ENCODE measurements at regions not wholly inside any gene's neighbourhood (a gene's known extent, or its start where the extent isn't known, plus 50 kb on each side); places are given as distances from the start of the nearest gene placed in this dataset.
"Not testable (repeated sequence)": the region's sequence is repeated elsewhere in the genome, so short reads cannot be mapped to it uniquely, and the experiment has no call there.

DNA sequence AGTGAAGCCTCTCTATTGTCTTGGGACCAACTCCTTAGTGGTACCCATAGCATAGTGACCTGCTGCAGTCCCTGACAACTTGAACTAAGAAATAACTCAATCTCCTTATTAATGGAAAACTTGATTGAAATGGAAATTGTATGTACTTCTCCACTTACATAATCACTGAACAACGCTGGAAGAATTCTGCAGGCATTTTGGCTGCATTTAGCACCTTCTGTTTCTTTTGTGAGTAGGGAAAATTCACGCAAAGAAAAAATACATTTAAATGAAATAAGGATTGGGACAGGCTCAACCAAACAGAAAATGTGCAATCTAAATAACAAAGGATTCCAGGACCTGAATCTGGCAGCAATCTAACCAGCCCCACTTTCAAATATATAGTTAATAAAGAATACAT is 126.9 kb upstream of the GHITM start:
- Mint-ChIP-seq H3K36me3 (ENCODE audit: low read depth) (no peaks in the 10 kb centered on the region), H3K27me3 (ENCODE audit: low read depth) (no peaks in the 10 kb centered on the region), H3K4me3 (ENCODE audit: low read depth) (no peak overlapping the region), H3K9me3 (no peaks in the 10 kb centered on the region), H3K4me1 (ENCODE audit: low read depth) (peaks cover 3% of the 10 kb centered on the region), H3K27ac (no peak overlapping the region)
- intact Hi-C loops (cut with micrococcal nuclease) = no loop called here
- no peak for DNase-seq (ENCODE audit: low spot score)

DNA sequence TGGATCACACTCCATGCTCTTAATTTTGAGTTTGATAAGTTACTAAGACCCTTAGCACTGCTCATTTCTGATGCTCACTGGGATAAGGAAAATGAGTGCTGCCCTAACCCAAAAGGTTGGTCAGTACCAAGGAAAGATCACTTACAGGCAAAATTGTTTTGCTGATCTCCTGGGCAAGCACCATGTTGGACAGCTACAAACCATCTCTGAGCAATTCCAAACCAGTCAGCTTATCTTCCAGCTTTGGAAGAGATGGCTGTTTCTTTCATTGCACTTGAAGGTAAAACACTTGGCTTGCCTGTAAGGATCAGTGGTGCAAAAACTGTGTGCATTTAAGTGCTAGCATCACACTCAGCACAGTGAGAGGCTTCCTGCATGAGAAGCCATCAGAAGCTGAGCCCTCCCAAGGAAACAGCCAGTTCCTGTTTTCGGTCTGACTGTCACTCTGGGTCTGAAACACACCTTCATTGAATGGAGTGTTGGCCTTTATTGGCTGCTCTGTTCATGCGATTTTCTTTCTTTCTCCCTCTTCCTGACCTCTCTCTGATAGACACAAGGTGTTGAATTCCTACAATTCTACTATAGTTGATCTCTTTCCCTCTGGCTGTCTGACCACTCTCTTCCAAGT is 126.4 kb upstream of the GHITM start:
- Mint-ChIP-seq H3K9me3 (no peaks in the 10 kb centered on the region), H3K27me3 (ENCODE audit: low read depth) (no peaks in the 10 kb centered on the region), H3K36me3 (ENCODE audit: low read depth) (no peaks in the 10 kb centered on the region), H3K4me3 (ENCODE audit: low read depth) (no peak overlapping the region), H3K4me1 (ENCODE audit: low read depth) (peaks cover 3% of the 10 kb centered on the region), H3K27ac (no peak overlapping the region)
- intact Hi-C loops (cut with micrococcal nuclease) = no loop called here
- DNase-seq (ENCODE audit: low spot score) = no peak

DNA sequence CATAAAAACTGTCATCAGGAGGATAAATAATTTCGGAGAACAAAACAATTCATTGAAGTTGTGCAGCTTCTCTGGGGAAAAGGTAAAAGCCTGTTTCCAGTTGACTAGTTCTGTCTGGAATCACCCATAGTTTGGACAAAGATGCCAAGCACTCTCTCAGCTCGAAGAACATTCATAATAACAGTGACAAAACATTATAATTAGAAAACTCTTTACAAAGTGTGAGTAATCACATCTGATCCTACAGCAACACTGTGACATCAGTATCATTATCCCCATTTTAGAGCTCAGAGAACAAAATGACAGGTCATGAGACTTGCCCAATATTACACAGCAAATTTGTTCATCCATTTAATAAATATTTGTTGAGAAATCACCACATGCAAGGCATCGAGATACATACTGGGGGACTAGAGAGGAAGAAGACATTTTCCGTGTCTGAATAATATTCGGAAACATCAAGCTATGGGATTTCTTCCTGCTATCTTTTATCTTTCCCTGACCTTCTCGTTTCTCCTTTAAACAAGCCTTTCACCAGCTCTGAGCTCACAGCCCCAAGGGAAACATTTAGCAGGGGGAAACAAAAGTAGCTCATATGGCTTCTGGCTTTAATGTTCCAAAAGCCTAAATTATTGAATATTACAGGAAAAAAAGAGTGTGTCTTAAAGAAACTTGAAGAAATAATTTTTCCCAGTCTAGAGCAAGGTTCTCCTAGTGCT is 123.3 kb upstream of the GHITM start:
- H3K27me3 Mint-ChIP-seq (ENCODE audit: low read depth) = no peaks in the 10 kb centered on the region
- H3K4me3 Mint-ChIP-seq (ENCODE audit: low read depth) = no peak overlapping the region
- H3K27ac Mint-ChIP-seq = no peak overlapping the region
- DNase-seq (ENCODE audit: low spot score) = no peak
- no peaks in the 10 kb centered on the region for H3K36me3 Mint-ChIP-seq (ENCODE audit: low read depth)
- H3K9me3 Mint-ChIP-seq = no peaks in the 10 kb centered on the region
- H3K4me1 Mint-ChIP-seq (ENCODE audit: low read depth) = peaks cover 3% of the 10 kb centered on the region
- intact Hi-C loops (cut with micrococcal nuclease) = no loop called here

DNA sequence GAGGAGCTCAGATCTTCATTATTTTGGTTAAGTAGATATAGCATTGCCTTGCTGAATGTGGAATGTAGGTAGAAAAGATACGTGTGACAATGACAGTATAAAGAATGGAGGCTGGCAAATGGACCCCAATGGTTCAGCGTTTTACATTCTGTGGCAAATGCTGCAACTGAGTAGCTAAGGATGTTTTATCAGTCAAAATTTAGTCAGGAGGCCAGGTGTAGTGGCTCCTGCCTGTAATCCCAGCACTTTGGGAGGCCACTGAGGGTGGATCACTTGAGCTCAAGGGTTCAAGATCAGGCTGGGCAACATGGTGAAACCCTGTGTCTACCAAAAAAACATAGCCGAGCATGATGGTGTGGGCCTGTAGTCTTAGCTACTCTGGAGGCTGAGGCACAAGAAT is 120.5 kb upstream of the GHITM start:
- no peaks in the 10 kb centered on the region for H3K27me3 Mint-ChIP-seq (ENCODE audit: low read depth)
- no peaks in the 10 kb centered on the region for H3K36me3 Mint-ChIP-seq (ENCODE audit: low read depth)
- H3K27ac Mint-ChIP-seq = no peak overlapping the region
- intact Hi-C loops (cut with micrococcal nuclease) = no loop called here
- no peaks in the 10 kb centered on the region for H3K4me1 Mint-ChIP-seq (ENCODE audit: low read depth)
- H3K9me3 Mint-ChIP-seq = peaks cover 13% of the 10 kb centered on the region
- no peak for DNase-seq (ENCODE audit: low spot score)
- H3K4me3 Mint-ChIP-seq (ENCODE audit: low read depth) = no peak overlapping the region

DNA sequence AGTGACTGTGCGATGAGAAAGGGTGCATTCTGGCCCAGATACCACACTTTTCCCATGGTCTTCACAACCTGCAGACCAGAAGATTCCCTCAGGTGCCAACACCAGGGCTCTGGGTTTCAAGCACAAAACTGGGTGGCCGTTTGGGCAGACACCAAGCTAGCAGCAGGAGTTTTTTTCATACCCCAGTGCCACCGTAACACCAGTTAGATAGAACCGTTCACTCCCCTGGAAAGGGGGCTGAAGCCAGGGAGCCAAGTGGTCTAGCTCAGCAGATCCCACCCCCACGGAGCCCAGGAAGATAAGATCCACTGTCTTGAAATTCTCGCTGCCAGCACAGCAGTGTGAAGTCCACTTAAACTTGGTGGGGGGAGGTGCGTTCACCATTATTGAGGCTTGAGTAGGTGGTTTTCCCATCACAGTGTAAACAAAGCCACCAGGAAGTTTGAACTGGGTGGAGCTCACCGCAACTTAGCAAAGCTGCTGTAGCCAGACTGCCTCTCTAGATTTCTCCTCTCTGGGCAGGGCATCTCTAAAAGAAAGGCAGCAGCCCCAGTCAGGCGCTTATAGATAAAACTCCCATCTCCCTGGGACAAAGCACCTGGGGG is 119.4 kb upstream of the GHITM start:
- H3K36me3 Mint-ChIP-seq (ENCODE audit: low read depth); H3K27ac Mint-ChIP-seq; H3K4me3 Mint-ChIP-seq (ENCODE audit: low read depth); DNase-seq (ENCODE audit: low spot score); H3K4me1 Mint-ChIP-seq (ENCODE audit: low read depth); intact Hi-C loops (cut with micrococcal nuclease); H3K27me3 Mint-ChIP-seq (ENCODE audit: low read depth): not testable (repeated sequence)
- H3K9me3 Mint-ChIP-seq = peaks cover 13% of the 10 kb centered on the region

DNA sequence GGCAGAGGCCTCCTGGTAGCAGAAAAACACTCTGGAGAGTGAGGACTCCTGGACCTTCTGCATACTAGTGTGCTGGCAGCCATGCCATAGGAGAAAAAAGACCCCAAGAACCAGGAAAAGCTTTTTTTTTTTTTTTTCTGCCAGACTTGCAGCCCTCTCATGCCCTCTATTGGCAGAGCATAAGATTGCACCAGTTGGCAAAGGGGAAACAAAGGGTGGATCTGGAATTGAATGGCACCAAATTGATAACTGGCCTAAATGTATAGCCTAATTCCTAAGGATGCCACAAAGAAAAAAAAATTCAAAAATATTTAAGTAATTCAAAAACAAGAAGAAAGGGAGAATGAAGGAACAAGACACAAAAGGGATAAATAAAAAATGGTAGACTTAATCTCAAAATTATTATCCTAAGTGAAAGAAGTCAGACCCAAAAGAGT is 112.5 kb upstream of the GHITM start:
- DNase-seq (ENCODE audit: low spot score) = no peak
- Mint-ChIP-seq H3K9me3 (peaks cover 13% of the 10 kb centered on the region), H3K27ac (no peak overlapping the region), H3K36me3 (ENCODE audit: low read depth) (no peaks in the 10 kb centered on the region), H3K27me3 (ENCODE audit: low read depth) (no peaks in the 10 kb centered on the region), H3K4me1 (ENCODE audit: low read depth) (no peaks in the 10 kb centered on the region), H3K4me3 (ENCODE audit: low read depth) (no peak overlapping the region)
- intact Hi-C loops (cut with micrococcal nuclease) = no loop called here

DNA sequence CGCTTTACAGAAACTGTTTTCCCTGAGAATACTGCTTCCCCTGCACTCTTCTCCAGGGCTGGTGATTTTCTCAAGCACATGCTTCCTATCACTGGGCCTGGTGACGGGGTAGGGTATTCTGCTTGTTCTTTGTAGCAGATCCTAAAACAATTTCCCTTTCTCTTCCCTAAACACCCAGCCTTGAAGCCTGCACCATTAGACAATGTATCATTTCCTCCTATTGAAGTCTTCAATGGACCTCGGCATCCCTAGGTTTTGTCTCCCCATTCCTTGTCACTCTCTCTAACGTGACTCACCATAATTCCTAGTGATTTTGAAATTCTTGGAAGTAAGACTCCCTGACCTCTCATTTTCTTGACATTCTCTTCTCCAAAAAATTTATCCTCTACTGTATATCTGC is 109.5 kb upstream of the GHITM start:
- no peaks in the 10 kb centered on the region for H3K36me3 Mint-ChIP-seq (ENCODE audit: low read depth)
- DNase-seq (ENCODE audit: low spot score) = no peak
- no peaks in the 10 kb centered on the region for H3K4me1 Mint-ChIP-seq (ENCODE audit: low read depth)
- H3K9me3 Mint-ChIP-seq = no peaks in the 10 kb centered on the region
- H3K4me3 Mint-ChIP-seq (ENCODE audit: low read depth) = no peak overlapping the region
- intact Hi-C loops (cut with micrococcal nuclease) = no loop called here
- no peaks in the 10 kb centered on the region for H3K27me3 Mint-ChIP-seq (ENCODE audit: low read depth)
- H3K27ac Mint-ChIP-seq = no peak overlapping the region

DNA sequence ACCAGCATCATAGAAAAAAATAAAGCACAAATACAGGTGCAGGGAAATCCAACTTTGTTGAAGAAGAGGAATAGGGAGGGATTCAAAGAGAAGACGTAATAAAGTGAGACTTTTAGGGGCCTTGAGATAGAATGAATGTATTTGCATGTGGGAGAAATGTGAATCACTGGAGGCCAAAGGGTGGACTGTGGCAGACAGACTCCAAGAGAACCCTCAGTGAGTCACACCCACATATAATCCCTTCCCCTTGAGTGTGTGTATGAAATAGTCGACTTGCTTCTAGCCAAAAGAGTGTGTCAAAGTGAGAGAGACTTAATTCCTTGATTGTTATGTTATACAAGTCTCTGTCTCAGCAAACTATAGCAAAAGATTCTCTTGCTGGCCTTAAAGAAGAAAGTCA is 101.3 kb upstream of the GHITM start:
- intact Hi-C loops (cut with micrococcal nuclease) = no loop called here
- Mint-ChIP-seq H3K9me3 (no peaks in the 10 kb centered on the region), H3K27ac (no peak overlapping the region), H3K27me3 (ENCODE audit: low read depth) (no peaks in the 10 kb centered on the region), H3K4me1 (ENCODE audit: low read depth) (no peaks in the 10 kb centered on the region), H3K36me3 (ENCODE audit: low read depth) (no peaks in the 10 kb centered on the region), H3K4me3 (ENCODE audit: low read depth) (no peak overlapping the region)
- no peak for DNase-seq (ENCODE audit: low spot score)

DNA sequence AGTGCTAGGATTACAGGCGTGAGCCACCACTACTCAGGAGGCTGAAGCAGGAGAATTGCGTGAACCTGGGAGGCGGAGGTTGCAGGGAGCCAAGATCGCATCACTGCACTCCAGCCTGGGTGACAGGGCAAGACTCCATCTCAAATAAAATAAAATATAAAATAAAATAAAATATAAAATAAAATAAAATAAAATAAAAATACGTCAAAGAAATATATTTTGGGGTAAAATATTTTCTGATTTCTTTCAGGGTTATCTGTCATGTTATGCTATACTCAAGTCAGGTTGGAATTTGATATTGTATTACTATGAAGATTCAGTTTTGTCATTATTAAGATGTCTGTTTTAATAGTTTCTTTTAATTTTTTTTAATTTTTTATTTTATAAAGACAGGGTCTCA is 99.4 kb upstream of the GHITM start:
- Mint-ChIP-seq H3K27me3 (ENCODE audit: low read depth) (no peaks in the 10 kb centered on the region), H3K36me3 (ENCODE audit: low read depth) (no peaks in the 10 kb centered on the region), H3K27ac (no peak overlapping the region), H3K4me1 (ENCODE audit: low read depth) (no peaks in the 10 kb centered on the region), H3K9me3 (no peaks in the 10 kb centered on the region), H3K4me3 (ENCODE audit: low read depth) (no peak overlapping the region)
- no peak for DNase-seq (ENCODE audit: low spot score)
- intact Hi-C loops (cut with micrococcal nuclease) = no loop called here

DNA sequence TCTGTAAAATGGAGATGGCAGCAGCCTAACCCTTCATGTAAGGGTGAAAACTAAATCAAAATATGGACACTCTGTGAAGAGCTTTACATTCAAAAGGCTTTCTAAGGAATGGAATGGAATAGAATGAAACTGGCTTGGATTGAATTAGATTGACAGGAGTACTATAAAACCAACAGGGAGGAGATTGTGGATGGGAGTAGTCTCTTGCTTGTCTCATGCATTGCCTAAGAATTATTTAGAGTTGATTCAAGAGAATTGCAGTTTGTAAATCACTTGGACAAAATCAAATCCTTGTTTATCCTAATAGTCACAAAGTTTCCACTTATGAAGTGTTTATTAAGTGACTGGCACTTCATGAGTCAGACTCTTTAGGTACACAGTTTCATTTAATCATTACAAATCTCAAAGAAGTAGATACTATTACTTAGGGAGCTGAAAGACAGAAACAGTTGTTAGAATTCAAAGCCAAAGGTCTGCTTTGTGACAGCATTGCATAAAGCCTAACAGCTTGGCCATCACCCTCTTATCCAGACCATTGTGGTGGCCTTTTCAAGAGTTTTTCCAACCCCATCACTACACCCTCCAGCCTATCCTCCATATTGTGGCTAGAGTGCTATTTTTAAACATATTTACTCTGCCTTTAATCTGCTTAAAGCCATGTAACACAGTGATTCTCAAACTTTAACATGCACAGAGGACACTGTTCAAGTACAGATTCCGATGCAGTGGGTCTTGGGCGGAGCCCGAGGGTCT is 91.9 kb upstream of the GHITM start:
- DNase-seq (ENCODE audit: low spot score) = no peak
- Mint-ChIP-seq H3K27ac (no peak overlapping the region), H3K4me1 (ENCODE audit: low read depth) (no peaks in the 10 kb centered on the region), H3K4me3 (ENCODE audit: low read depth) (no peak overlapping the region), H3K27me3 (ENCODE audit: low read depth) (no peaks in the 10 kb centered on the region), H3K9me3 (no peaks in the 10 kb centered on the region), H3K36me3 (ENCODE audit: low read depth) (no peaks in the 10 kb centered on the region)
- intact Hi-C loops (cut with micrococcal nuclease) = no loop called here

DNA sequence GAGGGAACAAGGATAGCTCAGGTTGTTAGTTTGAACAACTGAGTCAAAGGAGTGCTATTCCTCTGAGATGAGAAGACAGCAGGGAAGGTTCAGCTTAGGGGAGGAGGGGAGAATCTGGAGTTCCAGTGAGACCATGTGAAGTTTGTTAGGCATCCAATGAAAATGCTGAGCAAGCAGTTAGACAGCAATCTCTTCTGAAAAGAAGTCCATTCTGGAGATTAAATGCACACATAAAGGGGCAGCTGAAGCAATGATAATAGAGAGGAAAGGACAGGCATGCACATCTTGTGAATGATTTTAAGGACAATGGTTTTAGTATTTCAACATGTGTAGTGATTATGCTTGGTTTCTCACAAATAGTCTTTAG is 89.7 kb upstream of the GHITM start:
- no peak for DNase-seq (ENCODE audit: low spot score)
- no peak overlapping the region for H3K27ac Mint-ChIP-seq
- H3K4me1 Mint-ChIP-seq (ENCODE audit: low read depth) = no peaks in the 10 kb centered on the region
- H3K4me3 Mint-ChIP-seq (ENCODE audit: low read depth) = no peak overlapping the region
- H3K36me3 Mint-ChIP-seq (ENCODE audit: low read depth) = no peaks in the 10 kb centered on the region
- H3K27me3 Mint-ChIP-seq (ENCODE audit: low read depth) = no peaks in the 10 kb centered on the region
- H3K9me3 Mint-ChIP-seq = no peaks in the 10 kb centered on the region
- intact Hi-C loops (cut with micrococcal nuclease) = no loop called here

DNA sequence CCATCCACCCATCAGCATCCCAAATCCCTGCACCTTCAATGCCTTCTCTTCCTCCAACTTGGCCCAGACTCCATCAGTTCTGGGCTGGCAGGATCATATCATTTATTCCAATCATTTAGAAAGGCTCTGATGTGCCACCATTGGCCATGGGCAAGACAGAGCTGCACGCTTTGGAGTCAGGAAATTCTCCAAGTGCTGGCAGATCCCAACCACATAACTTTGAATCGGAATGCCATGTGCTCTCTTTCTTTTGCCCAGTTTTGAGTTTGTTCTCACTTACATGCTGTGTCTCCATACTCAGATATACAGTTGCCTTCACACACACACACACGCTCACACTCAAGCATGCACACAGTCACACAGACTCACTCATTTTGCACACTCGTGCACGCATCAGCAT is 85.7 kb upstream of the GHITM start:
- DNase-seq (ENCODE audit: low spot score) = no peak
- H3K9me3 Mint-ChIP-seq = no peaks in the 10 kb centered on the region
- H3K4me1 Mint-ChIP-seq (ENCODE audit: low read depth) = no peaks in the 10 kb centered on the region
- intact Hi-C loops (cut with micrococcal nuclease) = no loop called here
- no peak overlapping the region for H3K4me3 Mint-ChIP-seq (ENCODE audit: low read depth)
- H3K36me3 Mint-ChIP-seq (ENCODE audit: low read depth) = no peaks in the 10 kb centered on the region
- no peaks in the 10 kb centered on the region for H3K27me3 Mint-ChIP-seq (ENCODE audit: low read depth)
- H3K27ac Mint-ChIP-seq = no peak overlapping the region

DNA sequence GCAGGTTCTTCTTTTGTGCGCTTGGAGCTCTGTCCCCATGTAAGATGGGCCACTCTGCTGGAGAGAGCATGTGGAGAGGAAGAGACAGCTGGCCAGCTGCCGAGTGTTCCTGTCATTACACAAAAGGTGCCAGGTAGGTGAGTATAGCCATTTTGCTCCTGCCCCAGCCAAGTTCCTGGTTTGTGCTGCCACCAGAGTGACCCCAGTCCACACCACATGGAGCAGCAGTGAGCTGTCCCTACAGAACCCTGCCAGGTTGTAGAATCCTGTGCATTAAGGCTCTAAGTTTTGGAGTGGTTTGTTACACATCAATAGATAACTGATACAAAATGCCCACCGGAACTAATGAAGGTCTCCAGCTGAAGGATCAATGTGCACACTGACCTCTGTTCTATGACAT is 84.6 kb upstream of the GHITM start:
- Mint-ChIP-seq H3K27me3 (ENCODE audit: low read depth) (no peaks in the 10 kb centered on the region), H3K4me3 (ENCODE audit: low read depth) (no peak overlapping the region), H3K9me3 (no peaks in the 10 kb centered on the region), H3K4me1 (ENCODE audit: low read depth) (no peaks in the 10 kb centered on the region), H3K36me3 (ENCODE audit: low read depth) (no peaks in the 10 kb centered on the region), H3K27ac (no peak overlapping the region)
- intact Hi-C loops (cut with micrococcal nuclease) = no loop called here
- no peak for DNase-seq (ENCODE audit: low spot score)
